ENCODE measurements at regions not wholly inside any gene's neighbourhood (a gene's known extent, or its start where the extent isn't known, plus 50 kb on each side); places are given as distances from the start of the nearest gene placed in this dataset.

DNA sequence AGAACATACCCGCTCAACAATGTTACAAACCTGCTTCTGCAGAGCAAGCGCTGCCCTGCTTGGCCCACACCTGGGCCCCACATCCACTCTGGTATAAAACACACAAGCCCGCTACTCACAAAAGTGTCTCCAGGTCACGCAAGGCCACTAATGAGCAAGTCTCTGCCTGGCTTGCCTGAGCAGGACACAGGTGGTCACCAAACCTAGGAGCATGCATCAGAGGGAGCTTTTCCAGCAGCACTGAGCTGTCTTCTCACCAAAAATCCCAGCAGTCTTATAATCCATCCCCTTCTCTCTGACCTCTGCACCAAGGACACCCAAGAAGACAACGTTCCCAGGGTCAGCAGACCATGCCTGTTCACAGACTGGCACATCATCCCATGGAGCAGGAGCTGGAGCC, 100.8 kb downstream of the DLL1 start:
- TF ChIP-seq SIN3A (IDR thresholded peaks at IDR 0.05; ENCODE audit: borderline replicate concordance, insufficient read depth, low read length) (no peak), TAF1 (IDR thresholded peaks at IDR 0.05; ENCODE audit: borderline replicate concordance, insufficient read depth, low read length) (no peak), POLR2AphosphoS5 (IDR thresholded peaks at IDR 0.05; ENCODE audit: low read depth, low read length) (no peak), REST (IDR thresholded peaks at IDR 0.05; ENCODE audit: insufficient read depth in 1 of 2, low read depth in 2 of 2, low read length in 2 of 2) (no peak)
